Mesendoderm (in vitro differentiated cells): ENCODE measurements at regions not wholly inside any gene's neighbourhood (a gene's known extent, or its start where the extent isn't known, plus 50 kb on each side); places are given as distances from the start of the nearest gene placed in this dataset.
"Not testable (repeated sequence)": the region's sequence is repeated elsewhere in the genome, so short reads cannot be mapped to it uniquely, and the experiment has no call there.

Source experiments
- DNase-seq: peaks from one replicate; pipeline ENCODE4 v3.0.0; 2013
- H2AK5ac ChIP-seq: 2 replicates; pipeline ENCODE4 v1.6.1; 2013; ENCODE audit warnings: low read length, inconsistent platforms
- H2BK120ac ChIP-seq: 2 replicates; pipeline ENCODE4 v1.6.1; 2013; ENCODE audit warnings: low read depth, mild to moderate bottlenecking, low read length, moderate library complexity, mixed read lengths
- H2BK15ac ChIP-seq: replicated peaks from 2 replicates; pipeline ENCODE4 v1.6.1; 2013; ENCODE audit warnings: low read depth, mild to moderate bottlenecking, moderate library complexity
- H2BK5ac ChIP-seq: 2 replicates; pipeline ENCODE4 v1.6.1; 2013; ENCODE audit warnings: low read length, inconsistent platforms
- H3K18ac ChIP-seq: 2 replicates; pipeline ENCODE4 v1.6.1; 2013; ENCODE audit warnings: mild to moderate bottlenecking, low read length, mixed read lengths
- H3K23ac ChIP-seq: one replicate; pipeline ENCODE4 v1.6.1; 2013; ENCODE audit warnings: low read length
- H3K27ac ChIP-seq: 2 replicates; pipeline ENCODE4 v1.5.1; 2013; ENCODE audit warnings: low read depth, mild to moderate bottlenecking, inconsistent platforms, low read length, moderate library complexity
- H3K27me3 ChIP-seq: 2 replicates; pipeline ENCODE4 v1.6.1; 2013; ENCODE audit warnings: low read length, control low read depth, mild to moderate bottlenecking, inconsistent platforms; ENCODE audit not compliant: insufficient read depth, poor library complexity
- H3K36me3 ChIP-seq: 2 replicates; pipeline ENCODE4 v1.6.1; 2013; ENCODE audit warnings: low read length, inconsistent platforms; ENCODE audit not compliant: control insufficient read depth, insufficient read depth
- H3K4ac ChIP-seq: one replicate; pipeline ENCODE4 v1.6.1; 2013; ENCODE audit warnings: low read depth, mild to moderate bottlenecking, low read length, moderate library complexity
- H3K4me1 ChIP-seq: 2 replicates; pipeline ENCODE4 v1.6.1; 2013; ENCODE audit warnings: low read depth, low read length, inconsistent platforms; ENCODE audit not compliant: control insufficient read depth
- H3K4me2 ChIP-seq: 2 replicates; pipeline ENCODE4 v1.6.1; 2013; ENCODE audit warnings: low read length
- H3K4me3 ChIP-seq: 2 replicates; pipeline ENCODE4 v1.5.1; 2013; ENCODE audit warnings: mild to moderate bottlenecking, low read length
- H3K56ac ChIP-seq: one replicate; pipeline ENCODE4 v1.6.1; 2013; ENCODE audit warnings: low read length
- H3K79me1 ChIP-seq: 2 replicates; pipeline ENCODE4 v1.6.1; 2013; ENCODE audit warnings: low read length, inconsistent platforms
- H3K79me2 ChIP-seq: 2 replicates; pipeline ENCODE4 v1.6.1; 2013; ENCODE audit warnings: mild to moderate bottlenecking, low read length; ENCODE audit not compliant: control insufficient read depth, insufficient read depth
- H3K9ac ChIP-seq: 2 replicates; pipeline ENCODE4 v1.6.1; 2013; ENCODE audit warnings: low read length, inconsistent platforms
- H4K5ac ChIP-seq: one replicate; pipeline ENCODE4 v1.6.1; 2013; ENCODE audit warnings: low read length
- H4K8ac ChIP-seq: one replicate; pipeline ENCODE4 v1.6.1; 2013; ENCODE audit warnings: low read depth, mild to moderate bottlenecking, control low read depth, low read length, moderate library complexity
- WGBS: extraction: QIAGEN DNeasy Blood & Tissue Kit; methylation state at CpG from one replicate; pipeline ENCODE4 v1.1.7; 2013; ENCODE audit warnings: low lambda C conversion rate, missing lambda C conversion rate; ENCODE audit not compliant: insufficient coverage; ENCODE audit errors: extremely low coverage; 5-methylcytosine and 5-hydroxymethylcytosine counted together

GRCh38 chr7:46751927-46752723, 829.8 kb downstream of the TNS3 start:
- not testable (repeated sequence) for H3K27ac ChIP-seq, H3K79me2 ChIP-seq, H3K79me1 ChIP-seq, H4K5ac ChIP-seq, H3K4ac ChIP-seq, H3K27me3 ChIP-seq, H3K4me2 ChIP-seq, H2BK120ac ChIP-seq, H2BK15ac ChIP-seq, H3K18ac ChIP-seq, H3K4me3 ChIP-seq, H3K23ac ChIP-seq, H3K36me3 ChIP-seq, H3K4me1 ChIP-seq, H2AK5ac ChIP-seq, H3K56ac ChIP-seq, H2BK5ac ChIP-seq, DNase-seq, H3K9ac ChIP-seq, H4K8ac ChIP-seq
- WGBS = no CpG with 5 or more reads among the region's 11 CpGs

- H3K79me1 ChIP-seq = no peaks in the 10 kb centered on the region
- H3K9ac ChIP-seq = no peak overlapping the region
- H3K4me3 ChIP-seq = no peak overlapping the region
- no peak overlapping the region for H2AK5ac ChIP-seq
- H3K27ac ChIP-seq = no peak overlapping the region
- no peak overlapping the region for H3K56ac ChIP-seq
- H2BK5ac ChIP-seq = no peak overlapping the region
- no peaks in the 10 kb centered on the region for H3K27me3 ChIP-seq
- no peaks in the 10 kb centered on the region for H3K79me2 ChIP-seq
- WGBS = no CpG with 5 or more reads among the region's 4 CpGs
- H3K23ac ChIP-seq = no peak overlapping the region
- no peak overlapping the region for H2BK15ac ChIP-seq
- no peak overlapping the region for H4K5ac ChIP-seq
- no peak overlapping the region for H4K8ac ChIP-seq
- no peak overlapping the region for H3K4me2 ChIP-seq
- H3K18ac ChIP-seq = no peak overlapping the region
- H2BK120ac ChIP-seq = no peak overlapping the region
- no peaks in the 10 kb centered on the region for H3K36me3 ChIP-seq
- no peak overlapping the region for H3K4ac ChIP-seq
- no peaks in the 10 kb centered on the region for H3K4me1 ChIP-seq
- DNase-seq = no peak
Measured at GRCh38 chr7:46751471-46751870, 830.4 kb upstream of the IGFBP3 start.

- no peak overlapping the region for H2BK15ac ChIP-seq
- DNase-seq = no peak
- H3K18ac ChIP-seq = no peak overlapping the region
- no peaks in the 10 kb centered on the region for H3K27me3 ChIP-seq
- no peak overlapping the region for H3K23ac ChIP-seq
- H3K79me2 ChIP-seq = no peaks in the 10 kb centered on the region
- H3K27ac ChIP-seq = no peak overlapping the region
- no peaks in the 10 kb centered on the region for H3K4me1 ChIP-seq
- H4K8ac ChIP-seq = no peak overlapping the region
- no peak overlapping the region for H3K4ac ChIP-seq
- H4K5ac ChIP-seq = no peak overlapping the region
- H3K9ac ChIP-seq = no peak overlapping the region
- WGBS = no CpG with 5 or more reads among the region's 4 CpGs
- H3K4me3 ChIP-seq = no peak overlapping the region
- no peak overlapping the region for H3K56ac ChIP-seq
- H2AK5ac ChIP-seq = no peak overlapping the region
- H2BK120ac ChIP-seq = no peak overlapping the region
- H3K79me1 ChIP-seq = no peaks in the 10 kb centered on the region
- H3K36me3 ChIP-seq = no peaks in the 10 kb centered on the region
- H3K4me2 ChIP-seq = no peak overlapping the region
- H2BK5ac ChIP-seq = no peak overlapping the region
Measured at GRCh38 chr7:46750321-46750865, 829.3 kb upstream of the IGFBP3 start.

- H3K4me1 ChIP-seq = no peaks in the 10 kb centered on the region
- H3K9ac ChIP-seq = no peak overlapping the region
- no peak overlapping the region for H3K4me2 ChIP-seq
- H3K27me3 ChIP-seq = no peaks in the 10 kb centered on the region
- no peak overlapping the region for H3K27ac ChIP-seq
- no peaks in the 10 kb centered on the region for H3K79me1 ChIP-seq
- no peak overlapping the region for H3K18ac ChIP-seq
- H2BK15ac ChIP-seq = no peak overlapping the region
- H3K4ac ChIP-seq = no peak overlapping the region
- no peak overlapping the region for H4K8ac ChIP-seq
- H2AK5ac ChIP-seq = no peak overlapping the region
- H2BK120ac ChIP-seq = no peak overlapping the region
- no peak overlapping the region for H3K4me3 ChIP-seq
- H3K79me2 ChIP-seq = no peaks in the 10 kb centered on the region
- no peak overlapping the region for H3K56ac ChIP-seq
- H2BK5ac ChIP-seq = no peak overlapping the region
- H3K36me3 ChIP-seq = no peaks in the 10 kb centered on the region
- no CpG with 5 or more reads among the region's 6 CpGs for WGBS
- no peak for DNase-seq
- H4K5ac ChIP-seq = no peak overlapping the region
- no peak overlapping the region for H3K23ac ChIP-seq
Measured at GRCh38 chr7:46747869-46748576, 827.0 kb upstream of the IGFBP3 start.

- no peak overlapping the region for H4K5ac ChIP-seq
- no peak overlapping the region for H2BK5ac ChIP-seq
- H3K36me3 ChIP-seq = no peaks in the 10 kb centered on the region
- H3K79me1 ChIP-seq = no peaks in the 10 kb centered on the region
- no peak overlapping the region for H3K9ac ChIP-seq
- H3K27me3 ChIP-seq = no peaks in the 10 kb centered on the region
- H4K8ac ChIP-seq = no peak overlapping the region
- H3K23ac ChIP-seq = no peak overlapping the region
- no peak overlapping the region for H2AK5ac ChIP-seq
- H3K27ac ChIP-seq = no peak overlapping the region
- H3K4me1 ChIP-seq = no peaks in the 10 kb centered on the region
- no peak overlapping the region for H2BK15ac ChIP-seq
- H3K79me2 ChIP-seq = no peaks in the 10 kb centered on the region
- no peak overlapping the region for H3K4me3 ChIP-seq
- no CpG with 5 or more reads among the region's 13 CpGs for WGBS
- DNase-seq = peak; percentile 12
- no peak overlapping the region for H3K56ac ChIP-seq
- no peak overlapping the region for H3K4me2 ChIP-seq
- no peak overlapping the region for H2BK120ac ChIP-seq
- no peak overlapping the region for H3K18ac ChIP-seq
- no peak overlapping the region for H3K4ac ChIP-seq
Measured at GRCh38 chr7:46746695-46747687, 825.9 kb upstream of the IGFBP3 start.
